ENCODE measurements at regions not wholly inside any gene's neighbourhood (a gene's known extent, or its start where the extent isn't known, plus 50 kb on each side); places are given as distances from the start of the nearest gene placed in this dataset.

- DNase-seq (ENCODE audit: low read depth), result no peak
- TF ChIP-seq CTCF (IDR thresholded peaks at IDR 0.05; ENCODE audit: control insufficient read depth, extremely low read depth, insufficient read depth), result no peak
- H3K4me3 ChIP-seq (ENCODE audit: low read depth, low read length), result no peak overlapping the region
These were observed 121.6 kb upstream of the ANKFN1 start for GRCh38 chr17:56031636-56032035.

- H3K4me3 ChIP-seq (ENCODE audit: low read depth, low read length), result no peak overlapping the region
- no peak for TF ChIP-seq CTCF (IDR thresholded peaks at IDR 0.05; ENCODE audit: control insufficient read depth, extremely low read depth, insufficient read depth)
- no peak for DNase-seq (ENCODE audit: low read depth)
These were observed 119.1 kb upstream of the ANKFN1 start for GRCh38 chr17:56034197-56034635.

- no peak overlapping the region for H3K4me3 ChIP-seq (ENCODE audit: low read depth, low read length)
- no peak for DNase-seq (ENCODE audit: low read depth)
- no peak for TF ChIP-seq CTCF (IDR thresholded peaks at IDR 0.05; ENCODE audit: control insufficient read depth, extremely low read depth, insufficient read depth)
These were observed 115.1 kb upstream of the ANKFN1 start for GRCh38 chr17:56038131-56038530.

- H3K4me3 ChIP-seq (ENCODE audit: low read depth, low read length), result no peak overlapping the region
- DNase-seq (ENCODE audit: low read depth), result no peak
- TF ChIP-seq CTCF (IDR thresholded peaks at IDR 0.05; ENCODE audit: control insufficient read depth, extremely low read depth, insufficient read depth), result no peak
These were observed 107.4 kb upstream of the ANKFN1 start for GRCh38 chr17:56045872-56046271.

GRCh38 chr17:56047331-56047730 is 105.9 kb upstream of the ANKFN1 start:
- no peak for DNase-seq (ENCODE audit: low read depth)
- no peak overlapping the region for H3K4me3 ChIP-seq (ENCODE audit: low read depth, low read length)
- no peak for TF ChIP-seq CTCF (IDR thresholded peaks at IDR 0.05; ENCODE audit: control insufficient read depth, extremely low read depth, insufficient read depth)

GRCh38 chr17:56057869-56058268 is 95.4 kb upstream of the ANKFN1 start:
- TF ChIP-seq CTCF (IDR thresholded peaks at IDR 0.05; ENCODE audit: control insufficient read depth, extremely low read depth, insufficient read depth), result no peak
- no peak for DNase-seq (ENCODE audit: low read depth)
- no peak overlapping the region for H3K4me3 ChIP-seq (ENCODE audit: low read depth, low read length)

GRCh38 chr17:56064506-56064905 is 88.8 kb upstream of the ANKFN1 start:
- no peak overlapping the region for H3K4me3 ChIP-seq (ENCODE audit: low read depth, low read length)
- no peak for DNase-seq (ENCODE audit: low read depth)
- no peak for TF ChIP-seq CTCF (IDR thresholded peaks at IDR 0.05; ENCODE audit: control insufficient read depth, extremely low read depth, insufficient read depth)
